HG03139 (cell line): ENCODE measurements at regions not wholly inside any gene's neighbourhood (a gene's known extent, or its start where the extent isn't known, plus 50 kb on each side); places are given as distances from the start of the nearest gene placed in this dataset.

Experiments used
- ATAC-seq: cut with Tn5 transposase; IDR thresholded peaks from one replicate; pipeline ENCODE4 v1.9.1; 2021; ENCODE audit not compliant: unreplicated experiment

GRCh38 chr3:178446059-178446458, 90.2 kb upstream of the KCNMB2 start:
- no peak for ATAC-seq

DNA sequence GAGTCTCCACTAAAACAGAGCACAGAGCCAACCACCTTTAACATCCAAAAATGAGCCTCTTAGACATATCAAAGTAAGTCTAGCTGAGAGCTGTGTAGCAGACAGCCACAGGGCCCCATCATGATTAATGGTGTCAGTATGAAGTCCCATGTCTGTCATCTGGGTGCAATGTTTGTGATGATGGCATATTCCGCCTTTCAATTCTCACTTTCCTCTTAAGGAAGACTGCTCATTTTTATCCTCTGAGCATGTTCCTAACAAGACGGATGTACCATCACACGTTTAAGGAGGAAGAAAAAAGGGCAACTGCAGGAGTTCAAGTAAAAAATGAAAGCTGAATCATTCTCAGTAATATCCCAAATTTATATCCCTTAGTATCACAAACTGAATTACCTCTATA, 85.8 kb upstream of the KCNMB2 start:
- no peak for ATAC-seq

DNA sequence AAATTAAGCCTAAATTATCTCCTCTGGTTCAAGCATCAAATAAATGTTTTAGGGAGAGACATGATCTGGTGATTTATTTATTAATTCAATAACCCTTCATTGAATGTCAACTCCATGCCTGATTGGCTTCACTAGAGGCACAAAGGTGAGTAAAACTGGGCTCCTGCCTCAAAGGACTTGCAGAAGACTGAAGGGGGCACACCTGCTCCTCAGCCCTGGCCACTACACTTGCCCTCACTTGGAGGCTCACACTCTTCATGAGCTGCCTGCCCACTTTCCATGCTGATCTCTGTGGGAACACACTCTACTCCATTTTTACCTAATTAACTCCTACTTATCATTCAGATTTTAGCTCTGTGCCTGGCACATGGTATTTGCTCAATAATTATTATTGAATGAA, 84.4 kb upstream of the KCNMB2 start:
- ATAC-seq: no peak

DNA sequence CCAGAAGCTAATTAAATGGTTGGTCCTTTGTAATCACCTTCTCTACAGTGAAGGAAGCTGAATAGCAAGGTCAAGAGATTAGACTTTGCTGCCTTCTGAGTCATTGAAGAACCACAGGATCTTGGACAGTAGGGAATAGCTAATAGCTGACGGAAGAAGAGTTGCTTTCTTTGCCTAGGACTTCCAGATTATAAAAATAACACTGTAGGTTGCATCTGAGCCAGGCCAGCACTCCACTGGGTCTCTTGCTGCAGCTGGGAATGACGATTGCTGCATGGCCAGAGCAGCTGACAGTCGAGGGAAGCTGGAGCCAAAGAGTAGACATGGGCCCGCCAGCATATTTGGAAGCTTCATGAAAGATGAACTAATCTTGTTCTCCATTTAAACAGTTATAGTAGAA, 81.5 kb upstream of the KCNMB2 start:
- ATAC-seq: no peak

DNA sequence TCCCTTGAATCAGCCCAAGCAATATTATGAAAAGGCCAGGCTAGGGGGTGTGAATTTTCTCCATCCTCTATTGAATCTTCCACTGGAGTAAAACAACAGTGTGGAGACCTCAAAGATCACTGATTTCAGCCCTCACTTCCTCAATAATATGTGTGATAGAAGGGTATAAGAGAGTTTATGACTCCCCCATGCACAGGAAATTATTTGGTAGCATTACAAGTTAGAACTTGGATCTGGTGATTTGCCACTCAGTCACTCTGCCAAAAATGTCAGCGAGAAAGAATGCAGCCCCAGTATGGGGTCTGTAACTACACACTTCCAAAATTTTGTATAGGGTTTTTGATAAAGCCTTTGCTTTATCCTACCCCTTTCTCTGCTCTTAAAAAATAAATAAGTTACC, 81.0 kb upstream of the KCNMB2 start:
- no peak for ATAC-seq

GRCh38 chr3:178455946-178456345, 80.3 kb upstream of the KCNMB2 start:
- no peak for ATAC-seq

DNA sequence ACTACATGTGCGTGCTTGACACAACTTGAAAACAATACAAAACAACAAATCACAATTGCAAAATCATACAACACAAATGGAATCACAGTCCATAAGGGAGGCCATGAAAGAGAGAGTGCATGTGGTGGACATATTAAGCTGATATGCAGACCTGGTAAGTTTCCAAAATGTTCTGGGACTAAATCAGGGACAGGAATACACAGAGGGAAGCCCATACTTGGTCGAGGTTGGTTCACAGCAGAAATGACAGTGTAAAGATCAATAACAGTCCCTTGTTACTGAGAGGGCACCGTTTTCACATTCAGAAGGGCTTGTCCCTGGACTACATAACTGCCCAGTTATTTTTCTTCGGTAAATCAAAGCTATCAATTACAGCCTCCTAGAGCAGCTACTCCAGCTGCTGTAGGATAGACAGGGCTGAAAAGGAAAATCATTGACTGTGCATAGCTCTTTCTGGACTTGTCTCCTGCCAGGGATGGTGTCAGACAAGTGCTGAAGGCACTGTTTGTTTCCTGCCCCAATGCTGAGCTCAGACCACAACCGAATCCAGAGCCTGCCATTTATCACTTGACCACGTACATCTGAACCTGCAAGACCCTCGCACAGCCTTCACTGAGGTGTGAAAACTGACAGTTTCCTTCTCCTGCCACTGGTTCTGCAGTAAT, 79.5 kb upstream of the KCNMB2 start:
- ATAC-seq: no peak

GRCh38 chr3:178457511-178457910, 78.7 kb upstream of the KCNMB2 start:
- ATAC-seq: no peak

DNA sequence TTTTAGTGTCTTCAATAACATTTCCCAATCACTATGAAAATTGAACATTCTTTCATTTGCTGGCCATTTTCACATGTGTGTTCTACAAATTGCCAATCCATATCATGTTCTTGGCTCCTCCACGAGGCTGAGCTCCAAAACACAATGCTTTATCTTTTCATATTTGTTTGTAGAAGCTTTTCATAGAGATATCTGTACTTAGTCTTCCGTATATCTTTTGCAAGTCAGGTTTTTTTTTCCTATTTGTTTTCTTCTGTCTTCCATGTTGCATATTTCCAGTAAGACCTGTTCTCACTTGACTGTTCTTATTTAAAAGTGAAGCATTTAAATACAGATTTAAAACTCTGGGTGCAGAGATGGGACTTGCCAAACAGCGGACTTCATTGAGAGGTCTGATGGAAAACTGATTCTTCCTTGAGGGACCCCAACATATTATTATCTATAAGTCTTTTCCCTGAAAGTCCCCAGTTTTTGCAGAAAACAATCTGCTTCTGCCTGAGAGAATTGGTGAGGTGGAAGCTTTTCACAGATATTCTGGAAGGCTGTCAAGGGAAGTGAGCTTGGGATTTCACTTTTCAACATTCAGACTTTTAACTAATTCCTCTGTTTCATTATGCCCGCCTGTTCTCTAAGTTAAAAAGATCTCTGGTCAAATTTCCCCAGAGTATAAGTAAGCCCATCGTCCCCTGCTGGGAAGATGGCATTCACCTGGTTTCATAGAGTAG, 77.8 kb upstream of the KCNMB2 start:
- ATAC-seq: no peak

DNA sequence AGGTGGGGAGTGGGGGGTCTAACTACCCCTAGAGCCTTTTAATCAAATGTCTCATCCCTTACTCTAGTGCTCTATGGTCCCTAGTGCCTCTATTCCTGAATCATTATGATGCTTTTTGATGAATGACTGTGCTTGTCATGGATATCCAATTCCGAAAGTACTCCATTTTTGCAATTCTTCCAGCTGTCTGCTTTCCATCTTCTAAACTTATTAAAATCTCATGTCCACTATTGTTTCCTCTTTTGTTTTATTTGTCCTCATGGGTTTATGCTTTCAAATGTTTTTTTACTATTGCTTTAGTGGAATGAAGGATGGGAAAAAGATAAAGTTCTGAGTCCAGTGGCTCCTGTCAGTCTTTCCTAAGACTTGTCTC, 77.2 kb upstream of the KCNMB2 start:
- ATAC-seq: no peak

DNA sequence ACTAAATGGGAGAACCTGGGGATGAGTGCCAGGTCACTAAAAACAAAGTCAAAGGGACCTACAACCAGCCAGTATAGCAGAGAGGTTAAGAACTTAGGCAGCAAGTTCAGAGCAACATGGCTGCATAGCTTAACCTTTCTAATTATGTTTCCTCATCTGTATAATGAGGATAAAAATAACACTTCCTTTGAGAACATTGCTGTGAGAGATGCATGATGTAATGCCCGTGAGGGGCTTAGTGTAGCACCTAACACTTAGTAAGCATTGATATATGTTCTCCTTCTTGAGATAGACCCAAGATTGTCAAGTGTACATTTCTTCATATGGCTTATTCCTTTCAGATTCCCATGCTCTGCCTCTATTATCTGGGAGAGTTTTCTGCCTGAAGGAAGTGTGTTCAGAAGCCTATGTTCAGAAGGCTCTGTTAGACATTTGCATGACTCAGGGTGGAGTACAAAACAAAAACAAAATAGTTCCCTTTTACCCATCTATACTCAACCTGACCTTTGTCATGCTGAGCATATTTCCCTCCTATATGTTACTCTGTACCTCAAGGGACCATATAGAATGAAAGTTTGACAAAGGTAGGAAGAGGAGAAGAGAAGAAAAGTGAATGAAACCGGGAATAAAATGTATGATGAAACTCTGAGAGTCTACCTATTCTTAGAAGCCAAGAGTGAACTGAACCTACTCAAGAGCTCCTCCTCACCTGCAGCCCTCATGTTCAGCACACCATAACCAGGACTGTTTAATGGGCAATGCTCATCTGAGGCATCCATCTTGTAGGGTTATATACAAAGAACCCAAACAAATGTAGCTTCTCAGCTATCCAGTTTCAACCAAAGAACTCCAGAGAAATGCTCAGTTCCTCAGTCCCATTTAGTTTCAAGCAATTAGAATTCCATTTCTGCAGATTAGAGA, 70.7 kb upstream of the KCNMB2 start:
- ATAC-seq: no peak

- no peak for ATAC-seq
Observed at GRCh38 chr3:178472941-178473340, 63.3 kb upstream of the KCNMB2 start.

GRCh38 chr3:178474526-178474925, 61.7 kb upstream of the KCNMB2 start:
- ATAC-seq: no peak

DNA sequence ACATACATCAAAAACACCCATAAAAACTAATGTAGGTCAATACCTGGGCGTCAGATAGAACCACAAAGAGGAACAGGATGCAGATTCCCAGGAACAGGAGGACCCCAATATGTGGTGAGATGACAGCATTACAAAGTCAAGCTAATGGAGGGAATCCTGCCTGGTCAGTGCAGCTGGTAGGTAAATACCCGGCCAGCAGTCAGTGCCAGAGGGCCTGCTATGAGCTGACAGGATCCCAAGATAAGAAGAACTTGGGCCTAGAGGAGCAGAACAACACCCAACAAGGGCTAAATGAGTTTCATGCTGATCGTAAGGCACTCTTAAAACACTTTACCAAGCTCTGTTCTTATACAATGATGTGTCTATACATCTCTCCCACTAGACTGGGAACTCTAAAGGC, 61.2 kb upstream of the KCNMB2 start:
- no peak for ATAC-seq

- no peak for ATAC-seq
Observed at GRCh38 chr3:178476886-178477285, 59.4 kb upstream of the KCNMB2 start.

- ATAC-seq: no peak
Observed at GRCh38 chr3:178479446-178479845, 56.8 kb upstream of the KCNMB2 start.

DNA sequence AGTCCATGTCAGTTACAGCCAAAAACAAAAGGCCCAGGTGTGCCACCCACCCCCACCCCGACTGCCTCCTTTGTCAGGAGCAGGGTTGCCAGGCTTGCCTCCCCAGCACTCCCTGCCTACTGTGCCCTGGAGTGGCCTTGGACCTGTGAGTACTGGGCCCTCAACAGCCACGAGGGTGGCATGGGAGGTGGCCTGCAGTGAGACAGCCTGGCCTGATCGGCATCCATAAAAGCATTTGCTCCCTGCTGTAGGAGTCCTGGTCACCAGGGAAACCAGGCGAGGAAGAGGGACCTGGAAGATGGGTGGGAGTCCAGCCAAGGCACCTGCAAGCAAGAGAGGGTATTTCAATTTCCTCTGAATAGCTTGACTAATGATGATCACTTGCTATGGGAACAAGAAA, 56.4 kb upstream of the KCNMB2 start:
- no peak for ATAC-seq

DNA sequence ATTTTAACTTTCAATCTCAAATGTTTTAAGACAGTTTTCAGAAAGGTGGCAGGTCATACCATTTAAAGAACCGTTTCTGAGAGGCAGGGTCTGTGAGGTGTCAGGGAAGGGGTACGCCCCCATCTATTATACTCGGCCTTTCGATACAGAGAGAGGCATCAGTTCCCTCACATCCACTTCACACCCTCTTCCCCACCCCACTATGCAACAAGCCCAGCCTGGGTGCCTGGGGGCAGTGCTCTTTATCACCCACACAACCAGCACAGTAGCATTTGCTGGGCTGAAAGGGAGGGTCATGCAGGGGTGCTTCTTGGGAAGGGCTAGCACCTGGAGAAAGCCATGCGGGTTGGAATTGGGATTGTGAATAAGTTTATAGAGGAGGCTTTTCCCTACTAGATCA, 56.0 kb upstream of the KCNMB2 start:
- no peak for ATAC-seq

DNA sequence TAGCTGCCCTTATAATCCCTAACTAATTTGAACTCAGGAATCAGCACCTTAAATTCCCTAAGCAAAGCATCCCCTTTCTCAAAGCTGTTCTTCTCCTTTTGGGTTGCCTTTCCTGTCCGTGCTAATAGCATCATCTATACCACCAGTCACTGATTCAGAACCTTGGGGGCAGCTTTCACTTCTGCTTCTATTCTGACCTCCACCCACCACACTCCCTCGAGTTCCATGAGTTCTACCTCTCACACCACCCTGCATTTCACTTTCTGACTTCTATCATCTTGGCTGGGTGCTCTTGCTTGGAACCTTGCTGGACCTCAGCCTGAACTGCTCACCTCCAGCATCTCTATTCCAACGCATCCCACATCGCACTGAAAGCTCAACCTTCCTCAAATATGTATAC, 55.4 kb upstream of the KCNMB2 start:
- peak; percentile 97 for ATAC-seq

- ATAC-seq: no peak
Observed at GRCh38 chr3:178482981-178483380, 53.3 kb upstream of the KCNMB2 start.

DNA sequence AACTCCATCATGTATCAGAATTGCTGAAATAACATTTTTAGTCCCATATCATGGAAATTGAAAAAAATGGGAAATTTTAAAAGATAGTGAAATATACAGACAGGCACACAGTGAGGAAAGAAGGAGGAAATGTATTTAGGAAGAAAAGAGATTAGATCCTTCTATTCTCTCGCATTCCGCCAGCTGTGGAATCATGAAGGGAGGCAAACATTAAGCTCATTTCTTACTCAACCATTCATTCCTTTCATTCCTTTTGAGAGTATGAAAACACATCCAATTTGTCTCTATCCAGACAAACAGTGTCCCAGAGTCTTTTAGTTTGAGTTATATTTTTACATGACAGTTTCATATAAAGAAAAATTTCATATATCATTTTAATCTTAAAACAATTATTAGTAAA, 52.5 kb upstream of the KCNMB2 start:
- no peak for ATAC-seq

DNA sequence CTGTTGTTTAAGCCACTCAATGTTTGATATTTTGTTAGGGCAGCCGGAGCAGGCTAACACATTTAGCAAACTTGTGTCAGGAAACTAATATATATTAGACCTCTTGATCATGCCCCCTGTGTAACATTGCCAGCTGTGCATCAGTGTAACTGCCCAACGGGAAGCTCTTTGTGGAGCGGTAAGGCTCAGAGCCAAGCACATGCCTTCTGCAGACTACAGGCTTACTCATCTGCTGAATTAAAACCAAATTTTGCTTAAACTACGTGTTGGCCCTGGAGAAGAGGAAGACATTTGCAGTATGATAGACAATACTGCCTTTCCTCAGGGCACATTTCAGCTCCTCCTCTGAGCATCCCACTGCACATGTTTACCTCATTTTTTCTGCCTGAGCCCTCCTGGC, 50.5 kb upstream of the KCNMB2 start:
- ATAC-seq: no peak
